ENCODE measurements at regions not wholly inside any gene's neighbourhood (a gene's known extent, or its start where the extent isn't known, plus 50 kb on each side); places are given as distances from the start of the nearest gene placed in this dataset.

DNA sequence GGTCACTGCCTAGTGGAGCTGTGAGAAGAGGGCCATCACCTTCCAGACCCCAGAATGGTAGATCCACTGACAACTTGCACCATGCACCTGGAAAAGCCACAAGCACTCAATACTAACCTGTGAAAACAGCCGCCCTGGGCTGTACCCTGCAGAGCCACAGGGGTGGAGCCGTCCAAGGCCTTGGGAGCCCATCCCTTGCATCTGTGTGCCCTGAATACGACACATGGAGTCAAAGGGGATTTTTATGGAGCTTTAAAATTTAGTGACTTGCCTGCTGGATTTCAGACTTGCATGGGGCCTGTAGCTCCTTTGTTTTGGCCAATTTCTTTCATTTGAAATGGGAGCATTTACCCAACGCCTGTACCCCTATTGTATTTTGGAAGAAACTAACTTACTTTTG, 62.4 kb upstream of the HTR4 start:
- TF ChIP-seq NFE2L2 (IDR thresholded peaks at IDR 0.05; ENCODE audit: low read depth, low read length) (no peak), CTCF (conservative IDR thresholded peaks at IDR 0.05; ENCODE audit: low read depth, low read length) (no peak), POLR2A (IDR thresholded peaks at IDR 0.05; ENCODE audit: low read depth, low read length) (no peak), RFX5 (IDR thresholded peaks at IDR 0.05; ENCODE audit: low read depth, low read length) (no peak), RCOR1 (IDR thresholded peaks at IDR 0.05; ENCODE audit: insufficient replicate concordance, low read length) (no peak), RAD21 (IDR thresholded peaks at IDR 0.05; ENCODE audit: low read length) (no peak), MAFK (IDR thresholded peaks at IDR 0.05; ENCODE audit: low read depth, low read length) (no peak), BHLHE40 (IDR thresholded peaks at IDR 0.05; ENCODE audit: low read depth, low read length) (no peak), MAZ (IDR thresholded peaks at IDR 0.05; ENCODE audit: borderline replicate concordance, low read depth, low read length) (no peak), SMC3 (IDR thresholded peaks at IDR 0.05; ENCODE audit: low read depth, low read length) (no peak), CEBPB (IDR thresholded peaks at IDR 0.05; ENCODE audit: low read depth, low read length) (no peak), FOS (IDR thresholded peaks at IDR 0.05; ENCODE audit: low read depth, low read length) (no peak)
